ENCODE measurements at regions not wholly inside any gene's neighbourhood (a gene's known extent, or its start where the extent isn't known, plus 50 kb on each side); places are given as distances from the start of the nearest gene placed in this dataset.

DNA sequence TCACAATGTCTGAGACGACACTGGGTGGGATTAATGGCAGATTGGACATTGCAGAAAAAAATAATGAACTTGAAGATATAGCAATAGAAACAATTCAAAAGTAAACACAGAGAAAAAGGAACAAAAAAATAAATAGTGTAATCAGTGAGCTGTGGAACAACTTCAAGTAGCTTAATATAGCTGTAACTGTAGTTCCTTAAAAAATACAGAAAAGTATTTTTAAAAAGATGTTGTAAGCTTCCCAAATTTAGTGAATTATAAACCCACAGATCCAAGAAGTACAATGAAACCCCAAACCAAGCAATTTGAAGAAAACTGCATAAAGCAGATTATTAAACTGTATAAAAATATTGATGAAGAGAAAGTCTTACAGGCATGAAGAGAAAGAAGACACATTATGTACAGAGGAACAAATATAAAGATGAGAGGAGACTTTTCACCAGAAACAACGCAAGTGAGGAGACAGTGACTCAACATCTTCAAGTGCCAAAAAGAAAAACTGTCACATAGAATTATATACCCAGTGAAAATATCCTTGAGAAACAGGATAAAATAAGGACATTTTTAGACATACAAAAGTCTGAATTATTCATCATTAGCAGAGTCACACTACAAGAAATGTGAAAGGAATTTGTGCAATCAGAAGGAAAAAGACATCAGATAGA, 176.4 kb downstream of the NFKBIZ start:
- H3K27me3 ChIP-seq (ENCODE audit: insufficient read depth, low read depth) = no peaks in the 10 kb centered on the region
- no peak overlapping the region for H3K4me3 ChIP-seq (IDR thresholded peaks at IDR 0.05; ENCODE audit: insufficient read depth, low read depth, low read length)
- no peaks in the 10 kb centered on the region for H3K4me1 ChIP-seq (ENCODE audit: low read depth, poor library complexity, severe bottlenecking)
- H3K4me2 ChIP-seq = no peak overlapping the region
- no peak overlapping the region for H3K9ac ChIP-seq
- no peak overlapping the region for H3K27ac ChIP-seq
- no peaks in the 10 kb centered on the region for H4K20me1 ChIP-seq (ENCODE audit: insufficient read depth)
- H3K36me3 ChIP-seq (ENCODE audit: insufficient read depth) = no peaks in the 10 kb centered on the region
- H3K79me2 ChIP-seq (ENCODE audit: insufficient read depth, low read depth) = no peaks in the 10 kb centered on the region
- TF ChIP-seq, protein P1, sequence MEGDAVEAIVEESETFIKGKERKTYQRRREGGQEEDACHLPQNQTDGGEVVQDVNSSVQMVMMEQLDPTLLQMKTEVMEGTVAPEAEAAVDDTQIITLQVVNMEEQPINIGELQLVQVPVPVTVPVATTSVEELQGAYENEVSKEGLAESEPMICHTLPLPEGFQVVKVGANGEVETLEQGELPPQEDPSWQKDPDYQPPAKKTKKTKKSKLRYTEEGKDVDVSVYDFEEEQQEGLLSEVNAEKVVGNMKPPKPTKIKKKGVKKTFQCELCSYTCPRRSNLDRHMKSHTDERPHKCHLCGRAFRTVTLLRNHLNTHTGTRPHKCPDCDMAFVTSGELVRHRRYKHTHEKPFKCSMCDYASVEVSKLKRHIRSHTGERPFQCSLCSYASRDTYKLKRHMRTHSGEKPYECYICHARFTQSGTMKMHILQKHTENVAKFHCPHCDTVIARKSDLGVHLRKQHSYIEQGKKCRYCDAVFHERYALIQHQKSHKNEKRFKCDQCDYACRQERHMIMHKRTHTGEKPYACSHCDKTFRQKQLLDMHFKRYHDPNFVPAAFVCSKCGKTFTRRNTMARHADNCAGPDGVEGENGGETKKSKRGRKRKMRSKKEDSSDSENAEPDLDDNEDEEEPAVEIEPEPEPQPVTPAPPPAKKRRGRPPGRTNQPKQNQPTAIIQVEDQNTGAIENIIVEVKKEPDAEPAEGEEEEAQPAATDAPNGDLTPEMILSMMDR (conservative IDR thresholded peaks at IDR 0.05; ENCODE audit: low read depth, low read length) = no peak
- H2AFZ ChIP-seq (ENCODE audit: low read depth) = no peak overlapping the region

DNA sequence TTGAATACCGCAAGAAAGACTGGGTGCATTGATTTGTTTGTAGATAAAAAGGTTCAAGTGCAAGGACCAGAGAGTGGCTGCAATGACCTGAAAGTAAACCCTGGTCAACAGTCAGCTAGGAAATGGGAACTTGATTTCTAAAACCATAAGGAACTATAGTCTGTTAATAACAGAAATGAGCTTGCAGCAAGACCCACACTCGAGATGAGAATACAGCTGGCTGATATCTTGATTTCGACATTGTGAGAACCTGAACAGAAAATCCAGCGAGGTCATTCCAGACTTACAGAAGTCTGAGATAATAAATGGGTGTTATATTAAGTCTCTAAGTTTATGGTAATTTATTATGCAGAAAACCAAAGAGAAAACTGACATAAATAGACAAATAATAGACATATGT, 177.3 kb downstream of the NFKBIZ start:
- Histone ChIP-seq H3K79me2 (ENCODE audit: insufficient read depth, low read depth) (no peaks in the 10 kb centered on the region), H3K9ac (no peak overlapping the region), H3K27me3 (ENCODE audit: insufficient read depth, low read depth) (no peaks in the 10 kb centered on the region), H3K4me2 (no peak overlapping the region), H3K36me3 (ENCODE audit: insufficient read depth) (no peaks in the 10 kb centered on the region), H3K4me3 (IDR thresholded peaks at IDR 0.05; ENCODE audit: insufficient read depth, low read depth, low read length) (no peak overlapping the region), H3K27ac (no peak overlapping the region), H2AFZ (ENCODE audit: low read depth) (no peak overlapping the region), H3K4me1 (ENCODE audit: low read depth, poor library complexity, severe bottlenecking) (no peaks in the 10 kb centered on the region), H4K20me1 (ENCODE audit: insufficient read depth) (no peaks in the 10 kb centered on the region)
- TF ChIP-seq, protein P1 (conservative IDR thresholded peaks at IDR 0.05; ENCODE audit: low read depth, low read length) = no peak

DNA sequence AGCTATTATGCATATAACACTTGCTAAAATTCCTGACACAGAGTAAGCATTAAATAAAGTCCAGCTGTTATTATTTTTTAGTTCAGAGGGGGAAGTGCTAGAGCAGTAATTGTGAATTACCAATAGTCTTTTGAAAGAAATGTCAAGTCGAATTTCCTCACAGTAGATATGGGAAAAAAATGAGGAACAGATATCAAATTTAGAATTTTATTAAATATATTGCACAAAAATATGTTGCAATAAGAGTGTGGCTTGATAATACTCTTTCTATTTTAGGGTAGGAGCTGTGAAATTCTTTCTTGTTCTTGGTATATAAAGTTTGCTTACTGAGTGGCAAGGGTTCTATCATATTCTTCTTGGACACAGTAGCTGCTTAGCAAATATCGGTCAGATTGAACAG, 181.3 kb downstream of the NFKBIZ start:
- Histone ChIP-seq H3K4me2 (no peak overlapping the region), H3K9ac (no peak overlapping the region), H3K4me1 (ENCODE audit: low read depth, poor library complexity, severe bottlenecking) (no peaks in the 10 kb centered on the region), H3K27ac (no peak overlapping the region), H3K4me3 (IDR thresholded peaks at IDR 0.05; ENCODE audit: insufficient read depth, low read depth, low read length) (no peak overlapping the region), H4K20me1 (ENCODE audit: insufficient read depth) (no peaks in the 10 kb centered on the region), H3K27me3 (ENCODE audit: insufficient read depth, low read depth) (no peaks in the 10 kb centered on the region), H3K36me3 (ENCODE audit: insufficient read depth) (no peaks in the 10 kb centered on the region), H2AFZ (ENCODE audit: low read depth) (no peak overlapping the region), H3K79me2 (ENCODE audit: insufficient read depth, low read depth) (no peaks in the 10 kb centered on the region)
- TF ChIP-seq, protein P1 (conservative IDR thresholded peaks at IDR 0.05; ENCODE audit: low read depth, low read length) = no peak

DNA sequence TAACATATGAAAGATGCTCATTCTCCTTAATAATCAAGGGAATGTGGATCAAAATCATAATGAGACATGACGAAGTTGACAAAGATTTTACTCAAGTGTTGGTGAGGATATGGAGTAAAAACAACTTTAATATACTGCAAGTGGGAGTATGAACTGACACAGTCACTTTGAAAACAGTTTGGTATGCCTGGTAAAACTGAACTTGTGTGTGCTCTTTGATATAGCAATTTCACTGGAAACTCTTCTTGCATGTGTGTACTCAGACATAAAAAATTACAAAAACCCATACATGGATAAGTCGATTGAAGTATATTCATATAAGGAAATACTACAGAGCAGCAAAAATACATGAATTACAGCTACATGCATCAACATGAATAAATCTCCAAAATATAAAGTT, 182.5 kb downstream of the NFKBIZ start:
- no peak overlapping the region for H3K27ac ChIP-seq
- no peak overlapping the region for H3K4me3 ChIP-seq (IDR thresholded peaks at IDR 0.05; ENCODE audit: insufficient read depth, low read depth, low read length)
- H3K4me1 ChIP-seq (ENCODE audit: low read depth, poor library complexity, severe bottlenecking) = no peaks in the 10 kb centered on the region
- no peak overlapping the region for H3K4me2 ChIP-seq
- no peaks in the 10 kb centered on the region for H3K27me3 ChIP-seq (ENCODE audit: insufficient read depth, low read depth)
- no peaks in the 10 kb centered on the region for H3K36me3 ChIP-seq (ENCODE audit: insufficient read depth)
- H3K9ac ChIP-seq = no peak overlapping the region
- no peaks in the 10 kb centered on the region for H3K79me2 ChIP-seq (ENCODE audit: insufficient read depth, low read depth)
- no peaks in the 10 kb centered on the region for H4K20me1 ChIP-seq (ENCODE audit: insufficient read depth)
- TF ChIP-seq, protein P1 (conservative IDR thresholded peaks at IDR 0.05; ENCODE audit: low read depth, low read length) = no peak
- H2AFZ ChIP-seq (ENCODE audit: low read depth) = no peak overlapping the region
